ENCODE measurements at regions not wholly inside any gene's neighbourhood (a gene's known extent, or its start where the extent isn't known, plus 50 kb on each side); places are given as distances from the start of the nearest gene placed in this dataset.
A peak's percentile ranks its signal among the peaks of the same experiment; 100 is the strongest.

GRCh38 chr10:6919077-6919476 lies 339.0 kb upstream of the PRKCQ start:
- Mint-ChIP-seq H3K4me1 (peaks cover 8% of the 10 kb centered on the region), H3K27me3 (peaks cover 2% of the 10 kb centered on the region), H3K36me3 (ENCODE audit: low read depth) (no peaks in the 10 kb centered on the region), H3K27ac (no peak overlapping the region), H3K9me3 (ENCODE audit: low read depth) (no peaks in the 10 kb centered on the region), H3K4me3 (no peak overlapping the region)
- ChIA-PET POLR2A (no interaction called here), CTCF (interaction anchor here (0.6 to 3.2 kb wide), 20 partner anchors 8 to 1933 kb away, joined by 3 to 31 read pairs (median 3); partner anchors contain the start of gene SFMBT2)
- ATAC-seq (no peak), DNase-seq (no peak)
- intact Hi-C loops (cut with DNase I, micrococcal nuclease): loop anchor here in 1 of 2 experiments (5.0 kb wide), 1 partner anchor 203 kb away; no protein-coding TSS in a partner anchor

- DNase-seq: peak; percentile 86
- intact Hi-C loops (cut with DNase I, micrococcal nuclease): loop anchor here (1.0 to 5.0 kb wide), 2 partner anchors 204 to 769 kb away; no protein-coding TSS in a partner anchor
- H3K27me3 Mint-ChIP-seq: peaks cover 2% of the 10 kb centered on the region
- CTCF ChIA-PET: interaction anchor here (0.6 to 3.2 kb wide), 20 partner anchors 8 to 1932 kb away, joined by 3 to 31 read pairs (median 3); partner anchors contain the start of gene SFMBT2
- no peaks in the 10 kb centered on the region for H3K9me3 Mint-ChIP-seq (ENCODE audit: low read depth)
- POLR2A ChIA-PET: no interaction called here
- ATAC-seq: peak; percentile 67
- no peak overlapping the region for H3K4me3 Mint-ChIP-seq
- H3K4me1 Mint-ChIP-seq: peaks cover 8% of the 10 kb centered on the region
- H3K36me3 Mint-ChIP-seq (ENCODE audit: low read depth): no peaks in the 10 kb centered on the region
- H3K27ac Mint-ChIP-seq: no peak overlapping the region
Measured at GRCh38 chr10:6918305-6918704, 338.2 kb upstream of the PRKCQ start.

- POLR2A ChIA-PET: no interaction called here
- Mint-ChIP-seq H3K36me3 (ENCODE audit: low read depth) (no peaks in the 10 kb centered on the region), H3K4me1 (peaks cover 8% of the 10 kb centered on the region), H3K9me3 (ENCODE audit: low read depth) (no peaks in the 10 kb centered on the region), H3K4me3 (no peak overlapping the region), H3K27me3 (peaks cover 2% of the 10 kb centered on the region), H3K27ac (no peak overlapping the region)
- intact Hi-C loops (cut with DNase I, micrococcal nuclease): loop anchor here in 1 of 2 experiments (5.0 kb wide), 1 partner anchor 205 kb away; no protein-coding TSS in a partner anchor
- no peak for DNase-seq
- no peak for ATAC-seq
- CTCF ChIA-PET: interaction anchor here (1.0 kb wide), 1 partner anchor 76 kb away, joined by 3 read pairs; no protein-coding TSS in a partner anchor
Measured at GRCh38 chr10:6917125-6917524, 337.0 kb upstream of the PRKCQ start.

- Mint-ChIP-seq H3K9me3 (ENCODE audit: low read depth) (no peaks in the 10 kb centered on the region), H3K4me1 (peaks cover 8% of the 10 kb centered on the region), H3K36me3 (ENCODE audit: low read depth) (no peaks in the 10 kb centered on the region), H3K4me3 (no peak overlapping the region), H3K27me3 (peaks cover 2% of the 10 kb centered on the region), H3K27ac (no peak overlapping the region)
- ChIA-PET CTCF (interaction anchor here (1.0 to 2.0 kb wide), 2 partner anchors 10 to 75 kb away, joined by 3 to 7 read pairs; no protein-coding TSS in a partner anchor), POLR2A (no interaction called here)
- DNase-seq (no peak), ATAC-seq (no peak)
- intact Hi-C loops (cut with DNase I, micrococcal nuclease): loop anchor here in 1 of 2 experiments (5.0 kb wide), 1 partner anchor 206 kb away; no protein-coding TSS in a partner anchor
Measured at GRCh38 chr10:6916601-6917000, 336.5 kb upstream of the PRKCQ start.

- no peak overlapping the region for H3K27ac Mint-ChIP-seq
- no peaks in the 10 kb centered on the region for H3K36me3 Mint-ChIP-seq (ENCODE audit: low read depth)
- ChIA-PET POLR2A (no interaction called here), CTCF (interaction anchor here (2.0 kb wide), 1 partner anchor 11 kb away, joined by 7 read pairs; no protein-coding TSS in a partner anchor)
- H3K4me3 Mint-ChIP-seq: no peak overlapping the region
- peaks cover 6% of the 10 kb centered on the region for H3K4me1 Mint-ChIP-seq
- DNase-seq (no peak), ATAC-seq (no peak)
- intact Hi-C loops (cut with DNase I, micrococcal nuclease): loop anchor here in 1 of 2 experiments (5.0 kb wide), 1 partner anchor 207 kb away; no protein-coding TSS in a partner anchor
- H3K9me3 Mint-ChIP-seq (ENCODE audit: low read depth): no peaks in the 10 kb centered on the region
- H3K27me3 Mint-ChIP-seq: peaks cover 2% of the 10 kb centered on the region
Measured at GRCh38 chr10:6915307-6915706, 335.2 kb upstream of the PRKCQ start.

GRCh38 chr10:6912929-6913328 lies 332.9 kb upstream of the PRKCQ start:
- Mint-ChIP-seq H3K4me3 (no peak overlapping the region), H3K9me3 (ENCODE audit: low read depth) (peaks cover 2% of the 10 kb centered on the region), H3K4me1 (no peaks in the 10 kb centered on the region), H3K27me3 (peaks cover 2% of the 10 kb centered on the region), H3K27ac (no peak overlapping the region), H3K36me3 (ENCODE audit: low read depth) (no peaks in the 10 kb centered on the region)
- peak; percentile 19 for ATAC-seq
- POLR2A ChIA-PET: no interaction called here
- CTCF ChIA-PET: interaction anchor here (0.6 to 1.4 kb wide), 2 partner anchors 178 to 510 kb away, joined by 3 read pairs; no protein-coding TSS in a partner anchor
- intact Hi-C loops (cut with DNase I, micrococcal nuclease): no loop called here
- no peak for DNase-seq

- Mint-ChIP-seq H3K27me3 (peaks cover 2% of the 10 kb centered on the region), H3K4me1 (no peaks in the 10 kb centered on the region), H3K27ac (no peak overlapping the region), H3K4me3 (no peak overlapping the region), H3K36me3 (ENCODE audit: low read depth) (no peaks in the 10 kb centered on the region), H3K9me3 (ENCODE audit: low read depth) (peaks cover 2% of the 10 kb centered on the region)
- ChIA-PET POLR2A (interaction anchor here (0.7 kb wide), 1 partner anchor 13 kb away, joined by 3 read pairs; no protein-coding TSS in a partner anchor), CTCF (interaction anchor here (0.6 to 1.4 kb wide), 2 partner anchors 179 to 511 kb away, joined by 3 read pairs; no protein-coding TSS in a partner anchor)
- DNase-seq (no peak), ATAC-seq (no peak)
- intact Hi-C loops (cut with DNase I, micrococcal nuclease): no loop called here
Measured at GRCh38 chr10:6912424-6912823, 332.3 kb upstream of the PRKCQ start.

- ChIA-PET POLR2A (interaction anchor here (0.7 kb wide), 1 partner anchor 13 kb away, joined by 3 read pairs; no protein-coding TSS in a partner anchor), CTCF (no interaction called here)
- Mint-ChIP-seq H3K27me3 (peaks cover under 1% of the 10 kb centered on the region), H3K36me3 (ENCODE audit: low read depth) (no peaks in the 10 kb centered on the region), H3K4me1 (no peaks in the 10 kb centered on the region), H3K4me3 (no peak overlapping the region), H3K27ac (no peak overlapping the region), H3K9me3 (ENCODE audit: low read depth) (peaks cover 2% of the 10 kb centered on the region)
- DNase-seq (no peak), ATAC-seq (no peak)
- intact Hi-C loops (cut with DNase I, micrococcal nuclease): no loop called here
Measured at GRCh38 chr10:6912021-6912420, 331.9 kb upstream of the PRKCQ start.

- Mint-ChIP-seq H3K9me3 (ENCODE audit: low read depth) (peaks cover 2% of the 10 kb centered on the region), H3K36me3 (ENCODE audit: low read depth) (no peaks in the 10 kb centered on the region), H3K27ac (no peak overlapping the region), H3K27me3 (no peaks in the 10 kb centered on the region), H3K4me3 (no peak overlapping the region), H3K4me1 (no peaks in the 10 kb centered on the region)
- CTCF ChIA-PET: no interaction called here
- DNase-seq (no peak), ATAC-seq (no peak)
- POLR2A ChIA-PET: no interaction called here
- intact Hi-C loops (cut with DNase I, micrococcal nuclease): no loop called here
Measured at GRCh38 chr10:6909905-6910560, 330.0 kb upstream of the PRKCQ start.

GRCh38 chr10:6907877-6908530 lies 327.9 kb upstream of the PRKCQ start:
- Mint-ChIP-seq H3K9me3 (ENCODE audit: low read depth) (peaks cover 2% of the 10 kb centered on the region), H3K4me3 (no peak overlapping the region), H3K4me1 (no peaks in the 10 kb centered on the region), H3K36me3 (ENCODE audit: low read depth) (no peaks in the 10 kb centered on the region), H3K27me3 (peaks cover 2% of the 10 kb centered on the region), H3K27ac (no peak overlapping the region)
- intact Hi-C loops (cut with DNase I, micrococcal nuclease): no loop called here
- CTCF ChIA-PET: no interaction called here
- ATAC-seq (no peak), DNase-seq (no peak)
- POLR2A ChIA-PET: no interaction called here

GRCh38 chr10:6894405-6894804 lies 314.3 kb upstream of the PRKCQ start:
- Mint-ChIP-seq H3K36me3 (ENCODE audit: low read depth) (no peaks in the 10 kb centered on the region), H3K9me3 (ENCODE audit: low read depth) (no peaks in the 10 kb centered on the region), H3K4me1 (no peaks in the 10 kb centered on the region), H3K27me3 (peaks cover 4% of the 10 kb centered on the region), H3K4me3 (no peak overlapping the region), H3K27ac (no peak overlapping the region)
- intact Hi-C loops (cut with DNase I, micrococcal nuclease): no loop called here
- POLR2A ChIA-PET: no interaction called here
- CTCF ChIA-PET: no interaction called here
- ATAC-seq (no peak), DNase-seq (no peak)
